Panc1 (cell line): ENCODE measurements at regions not wholly inside any gene's neighbourhood (a gene's known extent, or its start where the extent isn't known, plus 50 kb on each side); places are given as distances from the start of the nearest gene placed in this dataset.

Source experiments
- ATAC-seq: fragments of 200-7000 bp; cut with Tn5 transposase; 2 replicates; pipeline ENCODE4 v1.9.1; 2020; ENCODE audit warnings: mild to moderate bottlenecking, moderate library complexity
- BruUV-seq: library from RNA; stranded (reverse); fragments of 400-500 nt; replicated peaks from 2 replicates; lab custom pipeline; 2021; lab: Mats Ljungman, UMichigan
- CTCF ChIA-PET: fragments of 300-600 bp; sonication (Branson Sonifier 250); formaldehyde crosslinking; loops from one replicate; lab custom pipeline; 2022; ENCODE audit warnings: antibody characterized with exemption; lab: Charles Lee
- POLR2A ChIA-PET: fragments of 300-600 bp; sonication (Branson Sonifier 250); formaldehyde crosslinking; loops from one replicate; lab custom pipeline; 2022; ENCODE audit warnings: antibody characterized with exemption; lab: Charles Lee
- DNase-seq: peaks from one replicate; pipeline ENCODE4 v3.0.0-alpha.2; 2010; ENCODE audit warnings: low read depth, low spot score
- H3K27ac ChIP-seq: 2 replicates; pipeline ENCODE4 v1.5.1; 2011; ENCODE audit warnings: mild to moderate bottlenecking, low read length, inconsistent platforms
- H3K27me3 ChIP-seq: fragments of 200-500 bp; sonication (Bioruptor generic); 2 replicates; pipeline ENCODE4 v1.6.0; 2014; ENCODE audit warnings: low read length, inconsistent platforms; ENCODE audit not compliant: control insufficient read depth, insufficient read depth
- H3K36me3 ChIP-seq: fragments of 200-500 bp; sonication (Bioruptor generic); 2 replicates; pipeline ENCODE4 v1.5.1; 2014; ENCODE audit warnings: inconsistent platforms, mild to moderate bottlenecking, low read length, moderate library complexity; ENCODE audit not compliant: control insufficient read depth, insufficient read depth
- H3K4me1 ChIP-seq: 2 replicates; pipeline ENCODE4 v1.5.1; 2011; ENCODE audit warnings: inconsistent platforms, mild to moderate bottlenecking, low read length, moderate library complexity; ENCODE audit not compliant: control insufficient read depth, insufficient read depth
- H3K4me3 ChIP-seq, 2 experiments: 2 replicates each; pipeline ENCODE4 v1.5.1; 2011 to 2012; ENCODE audit warnings: low read depth in 2 of 2, low read length in 2 of 2, mild to moderate bottlenecking in 2 of 2, inconsistent platforms in 1 of 2, moderate library complexity in 1 of 2
- H3K9me3 ChIP-seq: fragments of 200-500 bp; sonication (Bioruptor generic); 2 replicates; pipeline ENCODE4 v1.5.1; 2014; ENCODE audit warnings: low read depth, mild to moderate bottlenecking, inconsistent platforms, low read length, moderate library complexity; ENCODE audit not compliant: control insufficient read depth, insufficient read depth
- CTCF ChIP-seq: fragments of 450-650 bp; IDR thresholded peaks from 2 replicates; pipeline ENCODE4 v1.5.1; 2017; ENCODE audit warnings: mild to moderate bottlenecking
- POLR2AphosphoS5 ChIP-seq: IDR thresholded peaks from 2 replicates; pipeline ENCODE4 v1.6.1; 2012; ENCODE audit warnings: mild to moderate bottlenecking, low read depth, low read length, moderate library complexity
- REST ChIP-seq, 2 experiments: IDR thresholded peaks; 2 replicates each; pipeline ENCODE4 v1.6.1; 2011 to 2012; ENCODE audit warnings: low read depth in 2 of 2, control low read depth in 1 of 2, low read length in 1 of 2, mild to moderate bottlenecking in 1 of 2, moderate library complexity in 1 of 2; ENCODE audit not compliant: insufficient read depth in 1 of 2
- SIN3A ChIP-seq: IDR thresholded peaks from 2 replicates; pipeline ENCODE4 v1.6.1; 2012; ENCODE audit warnings: low read depth, mild to moderate bottlenecking, low read length, moderate library complexity, borderline replicate concordance; ENCODE audit not compliant: insufficient read depth
- TCF7L2 ChIP-seq: IDR thresholded peaks from 2 replicates; pipeline ENCODE4 v1.6.1; 2011; ENCODE audit warnings: mild to moderate bottlenecking, low read depth, low read length, inconsistent platforms
- in situ Hi-C: cut with HindIII; loops from 2 replicates; pipeline ENCODE4 v1.10.0; 2016; ENCODE audit warnings: low sequenced_read_pairs, low pct_unique_long_range_greater_than_20kb
- intact Hi-C: fragments of 100-400 bp; cut with micrococcal nuclease; formaldehyde crosslinking; loops from one replicate; pipeline ENCODE4 v1.10.0; 2022; ENCODE audit not compliant: unreplicated experiment

GRCh38 chr10:121216295-121216694 is 365.1 kb downstream of the WDR11 start:
- Histone ChIP-seq H3K9me3 (no peaks in the 10 kb centered on the region), H3K27me3 (peaks cover 4% of the 10 kb centered on the region; the same call in 1 of the 2 replicates), H3K4me1 (no peaks in the 10 kb centered on the region), H3K4me3 (no peak overlapping the region), H3K27ac (no peak overlapping the region), H3K36me3 (no peaks in the 10 kb centered on the region)
- CTCF ChIA-PET, result no interaction called here
- DNase-seq, result no peak
- POLR2A ChIA-PET, result no interaction called here
- intact Hi-C loops (no loop called here), in situ Hi-C loops (no loop called here)
- no peak for ATAC-seq
- TF ChIP-seq REST (IDR thresholded peaks at IDR 0.05; ENCODE audit: insufficient read depth in 1 of 2, low read depth in 2 of 2, low read length in 1 of 2), result no peak
- TF ChIP-seq SIN3A, result no peak
- TF ChIP-seq POLR2AphosphoS5, result no peak
- no peak for TF ChIP-seq TCF7L2
- no peak for TF ChIP-seq CTCF
- BruUV-seq, result no TSS peak

DNA sequence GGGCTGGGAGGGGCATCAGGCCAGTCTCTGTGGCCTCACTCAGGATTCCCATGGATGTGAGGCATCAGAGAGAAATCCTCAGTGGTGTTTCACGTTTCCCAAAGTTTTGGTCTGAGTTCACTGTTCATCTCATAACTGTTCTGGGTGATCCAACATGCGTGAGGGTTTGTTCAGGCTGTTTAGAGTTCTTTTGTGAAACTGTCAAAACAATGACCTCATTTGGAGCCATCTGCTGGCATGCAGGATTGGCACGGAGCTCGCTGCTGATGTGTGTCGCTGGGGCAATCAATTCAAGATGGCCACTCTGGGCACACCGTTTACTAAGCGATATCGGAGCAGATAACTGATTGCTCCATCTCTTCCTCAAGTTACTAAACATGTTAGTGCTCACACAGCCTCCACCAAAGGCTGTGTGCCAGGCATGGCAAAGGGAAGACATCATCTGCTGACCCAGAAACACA is 365.6 kb downstream of the WDR11 start:
- H3K9me3 ChIP-seq, result no peaks in the 10 kb centered on the region
- TF ChIP-seq POLR2AphosphoS5 (no peak), CTCF (no peak), TCF7L2 (no peak), REST (IDR thresholded peaks at IDR 0.05; ENCODE audit: insufficient read depth in 1 of 2, low read depth in 2 of 2, low read length in 1 of 2) (no peak), SIN3A (no peak)
- H3K4me3 ChIP-seq, result no peak overlapping the region
- ChIA-PET POLR2A (no interaction called here), CTCF (no interaction called here)
- intact Hi-C loops (no loop called here), in situ Hi-C loops (no loop called here)
- no peaks in the 10 kb centered on the region for H3K4me1 ChIP-seq
- H3K27me3 ChIP-seq, result peaks cover 4% of the 10 kb centered on the region; the same call in 1 of the 2 replicates
- H3K27ac ChIP-seq, result no peak overlapping the region
- no peaks in the 10 kb centered on the region for H3K36me3 ChIP-seq
- DNase-seq (no peak), ATAC-seq (no peak)
- BruUV-seq, result no TSS peak
